H1 (cell line): ENCODE measurements at regions not wholly inside any gene's neighbourhood (a gene's known extent, or its start where the extent isn't known, plus 50 kb on each side); places are given as distances from the start of the nearest gene placed in this dataset.
A peak's percentile ranks its signal among the peaks of the same experiment; 100 is the strongest.

Source experiments
- CTCF ChIA-PET: fragments of 300-600 bp; sonication (Branson Sonifier 250); formaldehyde crosslinking; loops from one replicate; lab custom pipeline; 2021; ENCODE audit not compliant: partially characterized antibody; lab: Charles Lee
- POLR2A ChIA-PET: fragments of 300-600 bp; sonication (Branson Sonifier 250); formaldehyde crosslinking; loops from one replicate; lab custom pipeline; 2021; ENCODE audit warnings: inconsistent platforms; ENCODE audit not compliant: partially characterized antibody; lab: Charles Lee
- DNase-seq, 2 experiments: peaks; one replicate each; pipeline versions ENCODE4 v3.0.0 to v3.0.0-alpha.2; 2010 to 2022; ENCODE audit warnings: low spot score in 2 of 2, low read depth in 1 of 2, mixed read lengths in 1 of 2
- FAIRE-seq: peaks from 2 replicates; lab custom pipeline; 2011; peaks lifted over from hg19 to GRCh38; lab: Jason Lieb, UNC
- H2AFZ ChIP-seq: 2 replicates; pipeline ENCODE4 v1.8.1; 2012; ENCODE audit warnings: low read length, inconsistent platforms
- H2AK5ac ChIP-seq: 2 replicates; pipeline ENCODE4 v1.6.1; 2013; ENCODE audit warnings: low read depth, low read length
- H2BK120ac ChIP-seq: replicated peaks from 2 replicates; pipeline ENCODE3; 2013; ENCODE audit warnings: low read depth, low read length, inconsistent platforms
- H2BK12ac ChIP-seq: 2 replicates; pipeline ENCODE4 v1.6.1; 2013; ENCODE audit warnings: low read depth, low read length
- H2BK15ac ChIP-seq: 2 replicates; pipeline ENCODE4 v1.6.1; 2013; ENCODE audit warnings: low read length
- H2BK20ac ChIP-seq: 2 replicates; pipeline ENCODE4 v1.6.1; 2013; ENCODE audit warnings: low read length
- H2BK5ac ChIP-seq: 2 replicates; pipeline ENCODE4 v1.6.1; 2013; ENCODE audit warnings: low read depth, low read length
- H3K14ac ChIP-seq: 2 replicates; pipeline ENCODE4 v1.6.1; 2013; ENCODE audit warnings: inconsistent platforms; ENCODE audit not compliant: insufficient read length
- H3K18ac ChIP-seq: 2 replicates; pipeline ENCODE4 v1.6.1; 2013; ENCODE audit warnings: low read length; ENCODE audit errors: extremely low read depth
- H3K23ac ChIP-seq: 2 replicates; pipeline ENCODE4 v1.6.1; 2013; ENCODE audit warnings: inconsistent platforms; ENCODE audit not compliant: insufficient read length
- H3K23me2 ChIP-seq: 2 replicates; pipeline ENCODE4 v1.6.1; 2013; ENCODE audit warnings: low read depth, low read length
- H3K27ac ChIP-seq: 2 replicates; pipeline ENCODE4 v1.6.1; 2011; ENCODE audit warnings: low read depth, low read length, inconsistent platforms
- H3K27me3 ChIP-seq, 4 experiments: replicated peaks in 1 of 4; 1 replicate in 1 of 4; 2 replicates in 3 of 4; pipeline versions ENCODE4 v1.6.1 to v1.8.1; 2011 to 2013; ENCODE audit warnings: low read length in 3 of 4, mild to moderate bottlenecking in 3 of 4, inconsistent platforms in 2 of 4, mixed read lengths in 2 of 4, moderate library complexity in 1 of 4; ENCODE audit not compliant: control insufficient read depth in 3 of 4, insufficient read depth in 3 of 4; ENCODE audit errors: extremely low read depth in 1 of 4
- H3K36me3 ChIP-seq, 4 experiments: 2 replicates each; pipeline versions ENCODE4 v1.6.1 to v1.8.1; 2011 to 2013; ENCODE audit warnings: mild to moderate bottlenecking in 4 of 4, low read length in 3 of 4, moderate library complexity in 2 of 4, control low read depth in 1 of 4, inconsistent platforms in 1 of 4; ENCODE audit not compliant: insufficient read depth in 4 of 4, control insufficient read depth in 2 of 4
- H3K4ac ChIP-seq: replicated peaks from 2 replicates; pipeline ENCODE3; 2013; ENCODE audit warnings: low read length, low read depth, mixed read lengths, inconsistent platforms; ENCODE audit not compliant: insufficient read length
- H3K4me1 ChIP-seq, 4 experiments: replicated peaks in 1 of 4; 1 replicate in 1 of 4; 2 replicates in 3 of 4; pipeline versions ENCODE4 v1.6.1 to v1.8.1; 2011 to 2013; ENCODE audit warnings: low read length in 3 of 4, inconsistent platforms in 2 of 4, mixed read lengths in 1 of 4; ENCODE audit not compliant: insufficient read depth in 4 of 4, control insufficient read depth in 3 of 4
- H3K4me2 ChIP-seq, 2 experiments: 2 replicates each; pipeline versions ENCODE4 v1.6.1 to v1.8.1; 2011 to 2013; ENCODE audit warnings: low read depth in 2 of 2, low read length in 2 of 2, control low read depth in 1 of 2, inconsistent platforms in 1 of 2, mild to moderate bottlenecking in 1 of 2; ENCODE audit not compliant: insufficient read depth in 1 of 2
- H3K4me3 ChIP-seq, 4 experiments: fragments of 200-600, 300-600 bp in 1 of 4; sonication (generic), shearing (Covaris generic), sonication (Bioruptor Twin) in 1 of 4; 2 replicates each; pipeline versions ENCODE4 v1.5.1 to v1.8.1; 2011 to 2016; ENCODE audit warnings: low read length in 4 of 4, low read depth in 3 of 4, control low read depth in 2 of 4, inconsistent platforms in 2 of 4, mild to moderate bottlenecking in 2 of 4, mixed read lengths in 1 of 4, moderate library complexity in 1 of 4; ENCODE audit not compliant: insufficient read depth in 2 of 4; ENCODE audit errors: extremely low read depth in 1 of 4
- H3K56ac ChIP-seq: replicated peaks from 2 replicates; pipeline ENCODE3; 2013; ENCODE audit warnings: low read depth, mild to moderate bottlenecking, mixed read lengths, low read length, inconsistent platforms; ENCODE audit not compliant: insufficient read length
- H3K79me1 ChIP-seq: 2 replicates; pipeline ENCODE4 v1.6.1; 2013; ENCODE audit warnings: low read depth, low read length, control low read depth
- H3K79me2 ChIP-seq, 2 experiments: 2 replicates each; pipeline versions ENCODE4 v1.6.1 to v1.8.1; 2012 to 2013; ENCODE audit warnings: low read length in 2 of 2, mild to moderate bottlenecking in 2 of 2, inconsistent platforms in 1 of 2; ENCODE audit not compliant: insufficient read depth in 2 of 2, control insufficient read depth in 1 of 2
- H3K9ac ChIP-seq, 4 experiments: replicated peaks in 1 of 4; 1 replicate in 1 of 4; 2 replicates in 3 of 4; pipeline versions ENCODE4 v1.6.1 to v1.8.1; 2011 to 2013; ENCODE audit warnings: low read depth in 3 of 4, low read length in 3 of 4, control low read depth in 2 of 4, mild to moderate bottlenecking in 2 of 4, moderate library complexity in 2 of 4, inconsistent platforms in 1 of 4; ENCODE audit errors: extremely low read depth in 1 of 4
- H3K9me3 ChIP-seq, 2 experiments: 2 replicates each; pipeline versions ENCODE4 v1.6.1 to v1.8.1; 2012 to 2013; ENCODE audit warnings: mild to moderate bottlenecking in 2 of 2, moderate library complexity in 2 of 2, control low read depth in 1 of 2, inconsistent platforms in 1 of 2, low read depth in 1 of 2, low read length in 1 of 2, mixed read lengths in 1 of 2; ENCODE audit not compliant: insufficient read depth in 2 of 2
- H4K20me1 ChIP-seq, 2 experiments: replicated peaks in 1 of 2; 2 replicates each; pipeline versions ENCODE3 to v1.8.1; 2011 to 2013; ENCODE audit warnings: inconsistent platforms in 2 of 2, low read length in 2 of 2, mild to moderate bottlenecking in 1 of 2; ENCODE audit not compliant: insufficient read depth in 2 of 2, control insufficient read depth in 1 of 2
- H4K5ac ChIP-seq: 2 replicates; pipeline ENCODE4 v1.6.1; 2013; ENCODE audit warnings: low read length, low read depth, mixed read lengths, inconsistent platforms; ENCODE audit not compliant: insufficient read length
- H4K8ac ChIP-seq: 2 replicates; pipeline ENCODE4 v1.8.0; 2013; ENCODE audit warnings: mild to moderate bottlenecking, moderate library complexity, low read length, inconsistent platforms; ENCODE audit not compliant: insufficient read depth; ENCODE audit errors: extremely low read depth
- H4K91ac ChIP-seq: replicated peaks from 2 replicates; pipeline ENCODE3; 2013; ENCODE audit warnings: low read length, mixed read lengths, inconsistent platforms; ENCODE audit not compliant: insufficient read length
- E2F6 ChIP-seq: IDR thresholded peaks from 2 replicates; pipeline ENCODE4 v1.6.1; 2012; ENCODE audit warnings: inconsistent platforms
- MAX ChIP-seq: IDR thresholded peaks from 2 replicates; pipeline ENCODE4 v1.6.1; 2012; ENCODE audit warnings: inconsistent platforms
- SP4 ChIP-seq: IDR thresholded peaks from 2 replicates; pipeline ENCODE4 v1.6.1; 2012; ENCODE audit warnings: low read length, inconsistent platforms
- WGBS, 2 experiments: shearing (Covaris generic) in 1 of 2; methylation state at CpG; one replicate each; pipeline versions ENCODE4 v1.1.6 to v1.1.7; 2013 to 2015; ENCODE audit warnings: low lambda C conversion rate in 2 of 2, mixed read lengths in 2 of 2, inconsistent platforms in 1 of 2, low coverage in 1 of 2, missing lambda C conversion rate in 1 of 2; ENCODE audit not compliant: insufficient replicate concordance in 2 of 2, insufficient coverage in 1 of 2, insufficient read length in 1 of 2; ENCODE audit errors: extremely low coverage in 1 of 2, missing lambda C conversion rate in 1 of 2; 5-methylcytosine and 5-hydroxymethylcytosine counted together

- Histone ChIP-seq H4K91ac (no peak overlapping the region), H3K4me3 (no peak overlapping the region), H3K36me3 (no peaks in the 10 kb centered on the region), H3K9ac (no peak overlapping the region), H3K56ac (no peak overlapping the region), H2BK12ac (no peak overlapping the region), H4K5ac (no peak overlapping the region), H2AK5ac (no peak overlapping the region), H4K8ac (no peak overlapping the region), H2BK120ac (no peak overlapping the region), H2BK5ac (no peak overlapping the region; the same call in 1 of the 2 replicates), H2BK20ac (0 out of 2 replicates have a peak overlapping the region, but pooled peaks have one; percentile 16), H3K79me2 (no peaks in the 10 kb centered on the region), H3K79me1 (no peaks in the 10 kb centered on the region), H4K20me1 (no peaks in the 10 kb centered on the region), H3K27me3 (no peaks in the 10 kb centered on the region; a peak in 1 of 7 replicates), H3K14ac (no peak overlapping the region), H3K9me3 (no peaks in the 10 kb centered on the region), H3K27ac (no peak overlapping the region), H3K4me1 (peaks cover 1 to 13% (median 9%) of the 10 kb centered on the region in 4 experiments; a peak in 5 of 7 replicates), H2BK15ac (no peak overlapping the region), H3K23me2 (no peaks in the 10 kb centered on the region; the same call in none of the 2 replicates), H3K4ac (no peak overlapping the region), H2AFZ (no peak overlapping the region), H3K18ac (no peak overlapping the region), H3K23ac (no peak overlapping the region), H3K4me2 (no peak overlapping the region)
- TF ChIP-seq E2F6, result peak; percentile 64; the same call in 1 of the 2 replicates
- TF ChIP-seq MAX, result peak; percentile 71
- no peak for TF ChIP-seq SP4
- POLR2A ChIA-PET, result no interaction called here
- DNase-seq (no peak), FAIRE-seq (no peak)
- CTCF ChIA-PET, result interaction anchor here (0.7 to 3.4 kb wide), 36 partner anchors 8 to 686 kb away, joined by 3 to 39 read pairs (median 6); no protein-coding TSS in a partner anchor
- 55% methylated on average over 2 of the region's 2 CpGs; no CpG with 5 or more reads in 1 of the 2 experiments for WGBS, 2 experiments
Measured at GRCh38 chr2:176813621-176814049, 399.0 kb upstream of the HNRNPA3 start.
